ENCODE measurements at regions not wholly inside any gene's neighbourhood (a gene's known extent, or its start where the extent isn't known, plus 50 kb on each side); places are given as distances from the start of the nearest gene placed in this dataset.

DNA sequence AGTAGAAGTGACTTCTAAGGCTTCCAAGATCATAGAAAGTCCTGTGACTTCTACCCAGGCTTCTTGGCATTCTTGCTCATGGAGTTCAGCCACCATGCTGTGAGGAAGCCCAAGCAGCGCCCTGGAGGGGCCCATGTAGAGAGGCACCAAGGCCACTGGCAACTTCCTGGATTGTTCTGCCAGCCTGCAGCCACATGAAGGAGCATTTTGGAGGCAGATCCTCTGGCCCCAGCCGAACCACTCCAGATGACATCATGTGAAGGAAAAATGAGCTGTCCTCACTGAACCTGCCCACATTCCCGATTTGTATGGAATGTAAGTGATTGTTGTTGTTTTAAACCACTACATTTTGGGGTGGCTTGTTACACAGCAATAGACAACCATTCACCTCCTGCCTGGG lies 51.5 kb upstream of the MNX1 start:
- no peak overlapping the region for H3K23ac ChIP-seq (ENCODE audit: low read depth, low read length)
- no peak overlapping the region for H3K9ac ChIP-seq (ENCODE audit: low read depth, low read length)
- H3K18ac ChIP-seq (ENCODE audit: low read depth, low read length), result no peak overlapping the region
- no peaks in the 10 kb centered on the region for H3K4me1 ChIP-seq (ENCODE audit: control insufficient read depth, insufficient read depth, low read length)
- H2BK20ac ChIP-seq (ENCODE audit: low read depth, low read length), result no peak overlapping the region
- POLR2A ChIA-PET (ENCODE audit: unreplicated experiment), result no interaction called here
- H2AFZ ChIP-seq (replicated peaks; ENCODE audit: low read length, poor library complexity), result no peak overlapping the region
- no peak overlapping the region for H3K14ac ChIP-seq (replicated peaks; ENCODE audit: low read depth, low read length)
- dilution Hi-C loops (cut with HindIII; ENCODE audit: low sequenced_read_pairs, unreplicated experiment) (no loop called here), in situ Hi-C loops (cut with MboI; ENCODE audit: low sequenced_read_pairs) (no loop called here), intact Hi-C loops (cut with micrococcal nuclease) (no loop called here)
- H3K4me3 ChIP-seq (ENCODE audit: insufficient read depth, low read depth, low read length), result no peak overlapping the region
- no peak overlapping the region for H2AK5ac ChIP-seq (ENCODE audit: low read depth, low read length)
- H3K9me3 ChIP-seq (ENCODE audit: control insufficient read depth, insufficient read depth, low read length), result peaks cover 2% of the 10 kb centered on the region; the same call in 1 of the 2 replicates
- CTCF ChIA-PET, result interaction anchor here (0.6 kb wide), 1 partner anchor 76 kb away, joined by 4 read pairs; no protein-coding TSS in a partner anchor
- no peak for TF ChIP-seq MAFK (IDR thresholded peaks at IDR 0.05; ENCODE audit: low read depth, low read length)
- TF ChIP-seq BHLHE40 (IDR thresholded peaks at IDR 0.05; ENCODE audit: low read depth, low read length), result no peak
- TF ChIP-seq MAZ (IDR thresholded peaks at IDR 0.05; ENCODE audit: borderline replicate concordance, low read depth, low read length), result no peak
- TF ChIP-seq RAD21 (IDR thresholded peaks at IDR 0.05; ENCODE audit: low read length), result no peak
- no peaks in the 10 kb centered on the region for H3K36me3 ChIP-seq (ENCODE audit: control insufficient read depth, insufficient read depth, low read length)
- no peaks in the 10 kb centered on the region for H3K79me1 ChIP-seq (ENCODE audit: low read depth in 1 of 2, low read length in 2 of 2)
- H4K8ac ChIP-seq (ENCODE audit: low read depth in 2 of 2, low read length in 2 of 2), result no peak overlapping the region
- no peak overlapping the region for H3K27ac ChIP-seq (ENCODE audit: insufficient read depth, low read length)
- H4K20me1 ChIP-seq (ENCODE audit: insufficient read depth, low read length), result no peaks in the 10 kb centered on the region
- no peak overlapping the region for H3K56ac ChIP-seq (ENCODE audit: extremely low read depth, insufficient read depth, low read length)
- no peak overlapping the region for H4K91ac ChIP-seq (ENCODE audit: insufficient read depth, low read depth, low read length)
- no TSS peak for BruUV-seq (replicated peaks)
- 20% methylated on average over 1 of the region's 3 CpGs; no CpG with 5 or more reads in 1 of the 2 experiments for WGBS, 2 experiments (ENCODE audit: extremely low coverage in 2 of 2, insufficient read length in 1 of 2)
- H3K4ac ChIP-seq (ENCODE audit: low read depth, low read length), result no peak overlapping the region
- ATAC-seq (ENCODE audit: low read depth) (no peak), DNase-seq (no peak)
- H2BK120ac ChIP-seq (ENCODE audit: low read depth, low read length), result no peak overlapping the region
- no peak overlapping the region for H2AK9ac ChIP-seq (replicated peaks; ENCODE audit: low read depth, low read length, poor library complexity)
- H4K5ac ChIP-seq (ENCODE audit: low read depth, low read length), result no peak overlapping the region
- no peak overlapping the region for H2BK5ac ChIP-seq (ENCODE audit: low read depth, low read length, poor library complexity, severe bottlenecking)
- no peaks in the 10 kb centered on the region for H3K9me1 ChIP-seq (ENCODE audit: insufficient read depth, low read length)
- H3K4me2 ChIP-seq (ENCODE audit: low read depth, low read length), result no peak overlapping the region
- peaks cover 8% of the 10 kb centered on the region for H3K27me3 ChIP-seq (ENCODE audit: control insufficient read depth, insufficient read depth, low read length)
- no peak overlapping the region for H2BK15ac ChIP-seq (ENCODE audit: low read depth, low read length)

Data from IMR-90 (cell line).